Fibroblast of mammary gland (primary cell): ENCODE measurements at regions not wholly inside any gene's neighbourhood (a gene's known extent, or its start where the extent isn't known, plus 50 kb on each side); places are given as distances from the start of the nearest gene placed in this dataset.

Source experiments
- DNase-seq: peaks from one replicate; pipeline ENCODE4 v3.0.0-alpha.2; 2010; ENCODE audit warnings: low read depth
- H3K4me3 ChIP-seq: 2 replicates; pipeline ENCODE4 v1.5.1; 2011; ENCODE audit warnings: low read depth, mild to moderate bottlenecking, low read length, moderate library complexity; ENCODE audit not compliant: control insufficient read depth
- TF ChIP-seq, protein P1 (sequence below): conservative IDR thresholded peaks from 2 replicates; pipeline ENCODE4 v1.5.1; 2011; ENCODE audit warnings: low read depth, low read length, inconsistent platforms; ENCODE audit not compliant: control insufficient read depth, insufficient read depth

DNA sequence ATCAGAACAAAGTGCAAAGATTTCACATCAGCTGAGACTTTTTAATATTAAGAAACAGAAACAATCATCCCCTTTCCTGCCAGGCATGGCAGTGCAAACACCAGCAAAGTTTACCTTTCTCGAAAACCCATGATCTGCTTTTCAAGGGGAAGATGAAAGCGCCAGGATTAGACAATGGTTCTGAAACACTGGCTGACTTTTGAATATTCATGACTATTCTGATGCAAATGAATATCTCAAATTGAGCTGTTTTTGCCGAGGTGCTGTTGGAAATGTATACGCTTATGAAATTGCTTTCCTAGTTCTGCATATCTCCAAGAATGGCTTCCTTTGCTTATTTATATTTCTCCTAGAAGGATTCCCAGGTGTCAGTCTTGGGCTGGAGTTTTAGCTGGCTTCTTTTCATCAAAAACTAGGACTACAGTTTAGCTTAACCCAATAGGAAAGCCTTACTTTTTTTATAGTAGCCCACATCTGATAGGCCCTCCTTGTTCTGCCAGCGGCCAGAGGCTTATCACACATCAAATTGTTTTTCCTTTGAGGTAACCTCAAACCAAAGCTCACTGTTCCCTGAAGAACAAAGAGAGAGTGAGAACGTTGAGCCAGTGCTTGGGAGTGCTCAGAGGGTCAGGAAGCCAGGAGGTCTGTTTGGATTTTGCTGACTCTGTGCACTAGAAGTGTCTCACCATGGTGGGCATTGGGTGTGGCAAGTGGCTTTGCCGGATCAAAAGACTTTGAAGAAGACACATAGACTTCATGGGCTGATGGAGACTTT is 74.0 kb upstream of the PLCL2 start:
- no peak for DNase-seq
- TF ChIP-seq, protein P1, sequence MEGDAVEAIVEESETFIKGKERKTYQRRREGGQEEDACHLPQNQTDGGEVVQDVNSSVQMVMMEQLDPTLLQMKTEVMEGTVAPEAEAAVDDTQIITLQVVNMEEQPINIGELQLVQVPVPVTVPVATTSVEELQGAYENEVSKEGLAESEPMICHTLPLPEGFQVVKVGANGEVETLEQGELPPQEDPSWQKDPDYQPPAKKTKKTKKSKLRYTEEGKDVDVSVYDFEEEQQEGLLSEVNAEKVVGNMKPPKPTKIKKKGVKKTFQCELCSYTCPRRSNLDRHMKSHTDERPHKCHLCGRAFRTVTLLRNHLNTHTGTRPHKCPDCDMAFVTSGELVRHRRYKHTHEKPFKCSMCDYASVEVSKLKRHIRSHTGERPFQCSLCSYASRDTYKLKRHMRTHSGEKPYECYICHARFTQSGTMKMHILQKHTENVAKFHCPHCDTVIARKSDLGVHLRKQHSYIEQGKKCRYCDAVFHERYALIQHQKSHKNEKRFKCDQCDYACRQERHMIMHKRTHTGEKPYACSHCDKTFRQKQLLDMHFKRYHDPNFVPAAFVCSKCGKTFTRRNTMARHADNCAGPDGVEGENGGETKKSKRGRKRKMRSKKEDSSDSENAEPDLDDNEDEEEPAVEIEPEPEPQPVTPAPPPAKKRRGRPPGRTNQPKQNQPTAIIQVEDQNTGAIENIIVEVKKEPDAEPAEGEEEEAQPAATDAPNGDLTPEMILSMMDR, result no peak
- no peak overlapping the region for H3K4me3 ChIP-seq

DNA sequence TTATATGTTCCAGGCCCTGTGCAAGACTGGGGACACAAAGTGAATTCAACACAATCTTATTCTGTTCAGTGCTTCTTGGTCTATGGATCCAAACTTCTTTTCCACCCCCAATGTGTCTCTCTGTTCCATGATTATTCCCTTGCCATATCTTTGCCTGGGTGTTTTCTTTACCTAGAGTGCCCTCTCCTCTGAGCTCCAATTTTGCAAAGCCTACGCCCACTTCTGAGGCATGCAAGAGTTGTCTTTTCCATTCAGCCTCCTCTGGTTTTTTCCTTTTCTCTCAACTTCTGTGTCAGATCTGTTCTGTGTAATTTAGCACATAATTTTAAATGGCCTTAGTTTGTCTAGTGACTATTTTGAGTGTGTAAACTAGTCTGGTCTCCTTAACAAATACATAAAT is 72.8 kb upstream of the PLCL2 start:
- H3K4me3 ChIP-seq, result no peak overlapping the region
- TF ChIP-seq, protein P1, result no peak
- no peak for DNase-seq

DNA sequence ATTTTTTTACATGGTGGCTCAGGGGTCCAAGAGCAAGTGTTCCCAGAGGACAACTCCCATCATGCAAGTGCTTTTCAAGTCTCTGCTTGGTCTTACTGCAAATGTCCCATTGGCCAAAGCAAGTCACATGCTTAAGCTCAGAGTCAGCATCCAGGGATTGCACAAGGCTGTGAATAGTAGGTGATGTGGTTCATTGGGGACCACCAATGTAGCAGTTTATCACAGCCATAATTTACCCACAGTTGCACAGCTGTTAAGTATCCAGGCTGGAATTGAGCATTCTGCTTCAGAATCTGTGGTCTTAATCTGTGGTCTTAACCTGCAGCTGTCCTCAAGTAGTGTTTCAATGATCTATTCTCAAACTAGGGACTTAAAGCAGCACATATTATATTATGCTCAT is 71.4 kb upstream of the PLCL2 start:
- DNase-seq, result peak; percentile 36
- no peak overlapping the region for H3K4me3 ChIP-seq
- TF ChIP-seq, protein P1, result no peak

DNA sequence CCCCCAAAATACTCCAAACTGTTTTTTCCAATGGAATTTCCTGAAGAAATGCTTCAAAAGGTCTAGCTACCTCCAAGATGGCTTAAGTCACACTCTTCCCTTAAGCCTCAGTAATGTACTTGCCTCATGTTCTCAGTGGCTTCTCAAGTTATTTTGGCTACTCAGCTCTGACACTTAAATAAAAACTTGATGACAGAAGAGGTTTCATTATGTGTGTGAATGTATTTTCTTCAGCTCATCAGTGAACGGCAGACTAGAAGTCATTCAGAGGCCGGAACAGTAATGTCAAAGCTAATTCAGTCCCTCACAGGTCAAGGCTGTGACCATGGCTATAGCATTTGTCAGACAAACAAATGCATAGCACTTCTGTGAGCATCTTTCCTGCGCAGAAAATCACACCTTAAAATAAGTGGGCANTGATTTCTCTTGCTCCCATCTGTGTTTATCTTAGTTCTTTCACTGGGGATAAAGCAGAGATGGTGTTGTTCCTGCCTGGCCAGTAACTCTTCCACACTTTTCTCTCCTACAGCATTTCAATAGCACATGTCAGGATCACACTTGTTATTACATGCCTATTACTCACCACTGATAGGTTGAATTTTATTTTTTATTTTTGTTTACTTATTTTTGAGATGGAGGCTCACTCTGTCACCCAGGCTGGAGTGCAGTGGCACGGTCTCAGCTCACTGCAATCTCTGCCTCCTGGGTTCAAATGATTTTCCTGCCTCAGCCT is 68.5 kb upstream of the PLCL2 start:
- TF ChIP-seq, protein P1, result no peak
- H3K4me3 ChIP-seq, result no peak overlapping the region
- DNase-seq, result no peak

DNA sequence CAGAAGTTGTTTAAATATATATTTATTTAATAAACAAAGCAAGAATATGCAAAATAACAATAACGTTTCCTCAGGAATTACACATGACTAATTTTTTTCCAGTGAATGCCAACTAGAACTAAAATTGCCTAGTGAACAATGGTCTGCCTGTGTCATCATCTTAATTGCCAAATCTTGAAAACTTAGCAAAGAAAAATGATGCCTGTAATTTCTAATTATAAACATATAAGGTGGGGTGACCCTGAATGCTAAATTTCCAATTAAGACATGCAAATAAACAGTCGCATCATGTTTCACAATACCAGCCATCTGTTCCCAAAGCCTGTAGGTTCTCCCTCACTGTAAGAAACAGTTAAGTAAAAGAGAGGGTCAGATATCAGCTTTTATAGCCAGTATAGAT is 67.6 kb upstream of the PLCL2 start:
- TF ChIP-seq, protein P1, result no peak
- DNase-seq, result peak; percentile 52
- no peak overlapping the region for H3K4me3 ChIP-seq

DNA sequence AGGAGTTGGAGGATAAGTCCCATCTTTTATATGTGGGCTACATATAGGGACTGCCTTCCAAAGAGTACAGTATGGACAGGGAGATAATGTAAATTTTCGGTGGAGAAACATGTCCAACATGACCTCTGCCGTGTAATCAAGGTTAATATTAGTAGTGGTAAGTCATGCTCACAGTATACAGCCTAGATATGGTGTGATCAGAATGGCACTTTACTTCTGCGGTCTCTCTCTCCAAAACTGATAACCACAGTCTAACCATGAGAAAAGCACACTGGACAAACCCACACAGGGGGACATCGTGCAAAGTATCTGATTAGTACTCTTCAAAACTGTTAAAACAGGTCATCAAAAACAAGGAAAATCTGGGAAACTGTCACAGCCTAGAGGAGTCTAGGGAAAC is 66.6 kb upstream of the PLCL2 start:
- DNase-seq, result no peak
- no peak overlapping the region for H3K4me3 ChIP-seq
- TF ChIP-seq, protein P1, result no peak
